ENCODE measurements at regions not wholly inside any gene's neighbourhood (a gene's known extent, or its start where the extent isn't known, plus 50 kb on each side); places are given as distances from the start of the nearest gene placed in this dataset.

- H2AFZ ChIP-seq (ENCODE audit: low read depth, low read length), result no peak overlapping the region
- no peaks in the 10 kb centered on the region for H3K9me1 ChIP-seq (replicated peaks; ENCODE audit: control insufficient read depth, extremely low read depth, insufficient read depth, low read length)
- no peaks in the 10 kb centered on the region for H3K27me3 ChIP-seq (ENCODE audit: control insufficient read depth in 2 of 2, insufficient read depth in 2 of 2, low read length in 2 of 2)
- no peaks in the 10 kb centered on the region for H3K9me3 ChIP-seq (replicated peaks; ENCODE audit: control insufficient read depth, insufficient read depth, low read length)
- no TSS peak for BruUV-seq (replicated peaks)
- no peak overlapping the region for H3K27ac ChIP-seq (ENCODE audit: insufficient read depth, low read depth, low read length)
- no peak overlapping the region for H3K4me2 ChIP-seq (ENCODE audit: insufficient read depth, low read length)
- no peaks in the 10 kb centered on the region for H4K20me1 ChIP-seq (replicated peaks; ENCODE audit: control insufficient read depth, extremely low read depth, insufficient read depth, low read length)
- ChIA-PET CTCF (no interaction called here), POLR2A (no interaction called here)
- H3K79me2 ChIP-seq (ENCODE audit: control insufficient read depth, insufficient read depth, low read length), result no peaks in the 10 kb centered on the region
- no peak overlapping the region for H3K9ac ChIP-seq (replicated peaks; ENCODE audit: extremely low read depth, insufficient read depth, low read length)
- no peak for FAIRE-seq
- dilution Hi-C loops (cut with MboI; ENCODE audit: extremely low pct_ligation_motif_present, low sequenced_read_pairs), result no loop called here
- no peak for DNase-seq (ENCODE audit: low read depth, low spot score)
- no peak for TF ChIP-seq MYC (IDR thresholded peaks at IDR 0.05; ENCODE audit: low read depth, low read length)
- TF ChIP-seq, protein P1, sequence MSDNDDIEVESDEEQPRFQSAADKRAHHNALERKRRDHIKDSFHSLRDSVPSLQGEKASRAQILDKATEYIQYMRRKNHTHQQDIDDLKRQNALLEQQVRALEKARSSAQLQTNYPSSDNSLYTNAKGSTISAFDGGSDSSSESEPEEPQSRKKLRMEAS (IDR thresholded peaks at IDR 0.05; ENCODE audit: insufficient read depth, insufficient read length), result no peak
- TF ChIP-seq GATA2 (IDR thresholded peaks at IDR 0.05; ENCODE audit: insufficient read depth, insufficient read length, low read depth, low read length), result no peak
- no peak for TF ChIP-seq FOS (IDR thresholded peaks at IDR 0.05; ENCODE audit: borderline replicate concordance, insufficient read depth, low read length)
- no peak for TF ChIP-seq JUN (IDR thresholded peaks at IDR 0.05; ENCODE audit: borderline replicate concordance, insufficient read depth, insufficient read length, low read depth)
- H3K4me1 ChIP-seq (ENCODE audit: control insufficient read depth, extremely low read depth, insufficient read depth, low read length), result no peaks in the 10 kb centered on the region
- H3K36me3 ChIP-seq (ENCODE audit: control insufficient read depth in 2 of 2, extremely low read depth in 1 of 2, insufficient read depth in 2 of 2, low read length in 2 of 2), result no peaks in the 10 kb centered on the region
- no peak overlapping the region for H3K4me3 ChIP-seq (replicated peaks in 1 of 3; ENCODE audit: insufficient read depth in 1 of 3, low read depth in 1 of 3, low read length in 3 of 3)
- intact Hi-C loops (cut with micrococcal nuclease), result no loop called here
Observed at GRCh38 chr4:58646126-58646525, 1535.9 kb upstream of the IGFBP7 start.

- FAIRE-seq (no peak), DNase-seq (ENCODE audit: low read depth, low spot score) (no peak)
- no peaks in the 10 kb centered on the region for H3K9me3 ChIP-seq (replicated peaks; ENCODE audit: control insufficient read depth, insufficient read depth, low read length)
- H3K27me3 ChIP-seq (ENCODE audit: control insufficient read depth in 2 of 2, insufficient read depth in 2 of 2, low read length in 2 of 2), result no peaks in the 10 kb centered on the region
- no peak overlapping the region for H3K9ac ChIP-seq (replicated peaks; ENCODE audit: extremely low read depth, insufficient read depth, low read length)
- CTCF ChIA-PET, result no interaction called here
- no peaks in the 10 kb centered on the region for H3K36me3 ChIP-seq (ENCODE audit: control insufficient read depth in 2 of 2, extremely low read depth in 1 of 2, insufficient read depth in 2 of 2, low read length in 2 of 2)
- no peaks in the 10 kb centered on the region for H3K4me1 ChIP-seq (ENCODE audit: control insufficient read depth, extremely low read depth, insufficient read depth, low read length)
- H3K79me2 ChIP-seq (ENCODE audit: control insufficient read depth, insufficient read depth, low read length), result no peaks in the 10 kb centered on the region
- dilution Hi-C loops (cut with MboI; ENCODE audit: extremely low pct_ligation_motif_present, low sequenced_read_pairs), result no loop called here
- intact Hi-C loops (cut with micrococcal nuclease), result no loop called here
- no peak overlapping the region for H2AFZ ChIP-seq (ENCODE audit: low read depth, low read length)
- no peak overlapping the region for H3K27ac ChIP-seq (ENCODE audit: insufficient read depth, low read depth, low read length)
- no peak overlapping the region for H3K4me3 ChIP-seq (replicated peaks in 1 of 3; ENCODE audit: insufficient read depth in 1 of 3, low read depth in 1 of 3, low read length in 3 of 3)
- H3K9me1 ChIP-seq (replicated peaks; ENCODE audit: control insufficient read depth, extremely low read depth, insufficient read depth, low read length), result no peaks in the 10 kb centered on the region
- H3K4me2 ChIP-seq (ENCODE audit: insufficient read depth, low read length), result no peak overlapping the region
- no peak for TF ChIP-seq GATA2 (IDR thresholded peaks at IDR 0.05; ENCODE audit: insufficient read depth, insufficient read length, low read depth, low read length)
- TF ChIP-seq EZH2 (IDR thresholded peaks at IDR 0.05; ENCODE audit: borderline replicate concordance, low read depth, low read length, severe bottlenecking), result no peak
- no peak for TF ChIP-seq MYC (IDR thresholded peaks at IDR 0.05; ENCODE audit: low read depth, low read length)
- TF ChIP-seq, protein P1 (IDR thresholded peaks at IDR 0.05; ENCODE audit: insufficient read depth, insufficient read length), result no peak
- no peak for TF ChIP-seq FOS (IDR thresholded peaks at IDR 0.05; ENCODE audit: borderline replicate concordance, insufficient read depth, low read length)
- TF ChIP-seq, protein P2, sequence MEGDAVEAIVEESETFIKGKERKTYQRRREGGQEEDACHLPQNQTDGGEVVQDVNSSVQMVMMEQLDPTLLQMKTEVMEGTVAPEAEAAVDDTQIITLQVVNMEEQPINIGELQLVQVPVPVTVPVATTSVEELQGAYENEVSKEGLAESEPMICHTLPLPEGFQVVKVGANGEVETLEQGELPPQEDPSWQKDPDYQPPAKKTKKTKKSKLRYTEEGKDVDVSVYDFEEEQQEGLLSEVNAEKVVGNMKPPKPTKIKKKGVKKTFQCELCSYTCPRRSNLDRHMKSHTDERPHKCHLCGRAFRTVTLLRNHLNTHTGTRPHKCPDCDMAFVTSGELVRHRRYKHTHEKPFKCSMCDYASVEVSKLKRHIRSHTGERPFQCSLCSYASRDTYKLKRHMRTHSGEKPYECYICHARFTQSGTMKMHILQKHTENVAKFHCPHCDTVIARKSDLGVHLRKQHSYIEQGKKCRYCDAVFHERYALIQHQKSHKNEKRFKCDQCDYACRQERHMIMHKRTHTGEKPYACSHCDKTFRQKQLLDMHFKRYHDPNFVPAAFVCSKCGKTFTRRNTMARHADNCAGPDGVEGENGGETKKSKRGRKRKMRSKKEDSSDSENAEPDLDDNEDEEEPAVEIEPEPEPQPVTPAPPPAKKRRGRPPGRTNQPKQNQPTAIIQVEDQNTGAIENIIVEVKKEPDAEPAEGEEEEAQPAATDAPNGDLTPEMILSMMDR (IDR thresholded peaks at IDR 0.05; ENCODE audit: extremely low read depth in 1 of 2, insufficient read depth in 1 of 2, low read depth in 1 of 2, low read length in 2 of 2), result no peak
- TF ChIP-seq POLR2AphosphoS5 (IDR thresholded peaks at IDR 0.05; ENCODE audit: insufficient read depth, low read depth, low read length), result no peak
- no peak for TF ChIP-seq JUN (IDR thresholded peaks at IDR 0.05; ENCODE audit: borderline replicate concordance, insufficient read depth, insufficient read length, low read depth)
- no peak for TF ChIP-seq POLR2A (IDR thresholded peaks at IDR 0.05; ENCODE audit: low read depth, low read length)
- no TSS peak for BruUV-seq (replicated peaks)
- H4K20me1 ChIP-seq (replicated peaks; ENCODE audit: control insufficient read depth, extremely low read depth, insufficient read depth, low read length), result no peaks in the 10 kb centered on the region
- POLR2A ChIA-PET, result no interaction called here
Observed at GRCh38 chr4:58644549-58644948, 1534.4 kb upstream of the IGFBP7 start.

Data from endothelial cell of umbilical vein (primary cell).